A549 (cell line): ENCODE measurements at regions not wholly inside any gene's neighbourhood (a gene's known extent, or its start where the extent isn't known, plus 50 kb on each side); places are given as distances from the start of the nearest gene placed in this dataset.

Source experiments
- HOXB13 ChIP-seq: fragments of 250-450 bp; sonication (Bioruptor Pico); IDR thresholded peaks from 2 replicates; pipeline ENCODE4 v1.5.0; 2020; ENCODE audit warnings: low read depth, mild to moderate bottlenecking, moderate library complexity
- MAZ ChIP-seq: fragments of 150-350 bp; IDR thresholded peaks from 2 replicates; pipeline ENCODE4 v1.6.1; 2014; ENCODE audit warnings: antibody characterized with exemption, low read depth, low read length, borderline replicate concordance
- POLR2A ChIP-seq: IDR thresholded peaks from 2 replicates; pipeline ENCODE4 v1.6.1; 2012; ENCODE audit warnings: mild to moderate bottlenecking, low read length
- RAD21 ChIP-seq, 2 experiments: fragments of >200 bp in 1 of 2; sonication (Bioruptor Twin) in 1 of 2; formaldehyde crosslinking in 1 of 2; IDR thresholded peaks in 1 of 2; conservative IDR thresholded peaks in 1 of 2; 2 replicates in 1 of 2; 3 replicates in 1 of 2; pipeline ENCODE4 v1.6.1; 2012 to 2018; ENCODE audit warnings: inconsistent platforms in 1 of 2
- RCOR1 ChIP-seq: fragments of 150-350 bp; IDR thresholded peaks from 2 replicates; pipeline ENCODE4 v1.6.1; 2014; ENCODE audit warnings: antibody characterized with exemption, low read length, low read depth
- RFX5 ChIP-seq: fragments of 450-650 bp; IDR thresholded peaks from 2 replicates; pipeline ENCODE4 v1.7.1; 2014; ENCODE audit warnings: antibody characterized with exemption, mild to moderate bottlenecking, moderate library complexity
- TFCP2L1 ChIP-seq: fragments of 250-450 bp; sonication (Bioruptor Pico); IDR thresholded peaks from 2 replicates; pipeline ENCODE4 v1.5.0; 2021; ENCODE audit warnings: mild to moderate bottlenecking
- TF ChIP-seq, protein P1 (sequence below): fragments of >200 bp; sonication (Bioruptor Twin); formaldehyde crosslinking; IDR thresholded peaks from 3 replicates; pipeline ENCODE4 v1.5.1; 2016
- TF ChIP-seq, protein P2 (sequence below): fragments of >200 bp; sonication (Bioruptor Twin); formaldehyde crosslinking; IDR thresholded peaks from 2 replicates; pipeline ENCODE4 v1.6.1; 2016
- TF ChIP-seq, protein P3 (sequence below): IDR thresholded peaks from 2 replicates; pipeline ENCODE4 v1.6.1; 2012
- TF ChIP-seq, protein P4 (sequence below): fragments of >200 bp; sonication (Bioruptor Twin); formaldehyde crosslinking; IDR thresholded peaks from 3 replicates; pipeline ENCODE4 v1.6.1; 2016

GRCh38 chr10:2207246-2207922 is 470.1 kb upstream of the ADARB2 start:
- TF ChIP-seq, protein P1, sequence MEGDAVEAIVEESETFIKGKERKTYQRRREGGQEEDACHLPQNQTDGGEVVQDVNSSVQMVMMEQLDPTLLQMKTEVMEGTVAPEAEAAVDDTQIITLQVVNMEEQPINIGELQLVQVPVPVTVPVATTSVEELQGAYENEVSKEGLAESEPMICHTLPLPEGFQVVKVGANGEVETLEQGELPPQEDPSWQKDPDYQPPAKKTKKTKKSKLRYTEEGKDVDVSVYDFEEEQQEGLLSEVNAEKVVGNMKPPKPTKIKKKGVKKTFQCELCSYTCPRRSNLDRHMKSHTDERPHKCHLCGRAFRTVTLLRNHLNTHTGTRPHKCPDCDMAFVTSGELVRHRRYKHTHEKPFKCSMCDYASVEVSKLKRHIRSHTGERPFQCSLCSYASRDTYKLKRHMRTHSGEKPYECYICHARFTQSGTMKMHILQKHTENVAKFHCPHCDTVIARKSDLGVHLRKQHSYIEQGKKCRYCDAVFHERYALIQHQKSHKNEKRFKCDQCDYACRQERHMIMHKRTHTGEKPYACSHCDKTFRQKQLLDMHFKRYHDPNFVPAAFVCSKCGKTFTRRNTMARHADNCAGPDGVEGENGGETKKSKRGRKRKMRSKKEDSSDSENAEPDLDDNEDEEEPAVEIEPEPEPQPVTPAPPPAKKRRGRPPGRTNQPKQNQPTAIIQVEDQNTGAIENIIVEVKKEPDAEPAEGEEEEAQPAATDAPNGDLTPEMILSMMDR: no peak
- TF ChIP-seq TFCP2L1 (CRISPR knock-in tag): no peak
- TF ChIP-seq, protein P2, sequence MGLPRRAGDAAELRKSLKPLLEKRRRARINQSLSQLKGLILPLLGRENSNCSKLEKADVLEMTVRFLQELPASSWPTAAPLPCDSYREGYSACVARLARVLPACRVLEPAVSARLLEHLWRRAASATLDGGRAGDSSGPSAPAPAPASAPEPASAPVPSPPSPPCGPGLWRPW: no peak
- no peak for TF ChIP-seq RCOR1
- no peak for TF ChIP-seq HOXB13 (CRISPR knock-in tag)
- TF ChIP-seq, protein P3, sequence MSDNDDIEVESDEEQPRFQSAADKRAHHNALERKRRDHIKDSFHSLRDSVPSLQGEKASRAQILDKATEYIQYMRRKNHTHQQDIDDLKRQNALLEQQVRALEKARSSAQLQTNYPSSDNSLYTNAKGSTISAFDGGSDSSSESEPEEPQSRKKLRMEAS: no peak
- no peak for TF ChIP-seq MAZ
- TF ChIP-seq, protein P4, sequence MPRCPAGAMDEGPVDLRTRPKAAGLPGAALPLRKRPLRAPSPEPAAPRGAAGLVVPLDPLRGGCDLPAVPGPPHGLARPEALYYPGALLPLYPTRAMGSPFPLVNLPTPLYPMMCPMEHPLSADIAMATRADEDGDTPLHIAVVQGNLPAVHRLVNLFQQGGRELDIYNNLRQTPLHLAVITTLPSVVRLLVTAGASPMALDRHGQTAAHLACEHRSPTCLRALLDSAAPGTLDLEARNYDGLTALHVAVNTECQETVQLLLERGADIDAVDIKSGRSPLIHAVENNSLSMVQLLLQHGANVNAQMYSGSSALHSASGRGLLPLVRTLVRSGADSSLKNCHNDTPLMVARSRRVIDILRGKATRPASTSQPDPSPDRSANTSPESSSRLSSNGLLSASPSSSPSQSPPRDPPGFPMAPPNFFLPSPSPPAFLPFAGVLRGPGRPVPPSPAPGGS: no peak
- no peak for TF ChIP-seq RAD21 (conservative IDR thresholded peaks at IDR 0.05 in 1 of 2, IDR thresholded peaks at IDR 0.05 in 1 of 2)
- no peak for TF ChIP-seq RFX5
- TF ChIP-seq POLR2A: no peak
